ENCODE measurements at regions not wholly inside any gene's neighbourhood (a gene's known extent, or its start where the extent isn't known, plus 50 kb on each side); places are given as distances from the start of the nearest gene placed in this dataset.

- ATAC-seq = no peak
These were observed 80.1 kb downstream of the IRF2BPL start for GRCh38 chr14:76948213-76948947.

- ATAC-seq = no peak
These were observed 80.7 kb downstream of the IRF2BPL start for GRCh38 chr14:76947838-76948184.

- ATAC-seq = peak; percentile 91 to 93
These were observed 81.2 kb downstream of the IRF2BPL start for GRCh38 chr14:76947078-76947837.

GRCh38 chr14:76946753-76947077 is 81.8 kb downstream of the IRF2BPL start:
- ATAC-seq = peak in 1 of 2 donors; percentile 4

GRCh38 chr14:76943072-76943471 is 85.4 kb downstream of the IRF2BPL start:
- ATAC-seq = no peak

- no peak for ATAC-seq
These were observed 86.3 kb downstream of the IRF2BPL start for GRCh38 chr14:76941946-76942805.

GRCh38 chr14:76941544-76941943 is 87.0 kb downstream of the IRF2BPL start:
- no peak for ATAC-seq

- no peak for ATAC-seq
These were observed 88.3 kb downstream of the IRF2BPL start for GRCh38 chr14:76940021-76940760.

- ATAC-seq = no peak
These were observed 89.3 kb downstream of the IRF2BPL start for GRCh38 chr14:76939015-76939742.

GRCh38 chr14:76938092-76938500 is 90.4 kb downstream of the IRF2BPL start:
- ATAC-seq = no peak

GRCh38 chr14:76937181-76938091 is 91.1 kb downstream of the IRF2BPL start:
- ATAC-seq = no peak

GRCh38 chr14:76936483-76936882 is 92.0 kb downstream of the IRF2BPL start:
- ATAC-seq = no peak

- ATAC-seq = no peak
These were observed 95.0 kb downstream of the IRF2BPL start for GRCh38 chr14:76933515-76933914.

GRCh38 chr14:76931631-76932402 is 96.7 kb downstream of the IRF2BPL start:
- no peak for ATAC-seq

- ATAC-seq = no peak
These were observed 98.0 kb downstream of the IRF2BPL start for GRCh38 chr14:76930549-76930948.

- ATAC-seq = peak; percentile 75 to 80
These were observed 98.6 kb downstream of the IRF2BPL start for GRCh38 chr14:76929927-76930326.

GRCh38 chr14:76927971-76928700 is 100.4 kb downstream of the IRF2BPL start:
- no peak for ATAC-seq

- peak; percentile 64 to 81 for ATAC-seq
These were observed 100.5 kb downstream of the LRRC74A start for GRCh38 chr14:76926521-76927251.

- no peak for ATAC-seq
These were observed 98.9 kb downstream of the LRRC74A start for GRCh38 chr14:76925097-76925441.

Data from activated CD4-positive, CD25-positive, alpha-beta regulatory T cell treated with anti-CD3 and anti-CD28 coated beads, Interleukin-2, amount 50 U/mL, for 24 hours (primary cell).